ENCODE measurements at regions not wholly inside any gene's neighbourhood (a gene's known extent, or its start where the extent isn't known, plus 50 kb on each side); places are given as distances from the start of the nearest gene placed in this dataset.

- Histone ChIP-seq H3K27me3 (replicated peaks; ENCODE audit: control insufficient read depth, insufficient read depth, low read length) (no peaks in the 10 kb centered on the region), H3K9ac (ENCODE audit: low read length) (no peak overlapping the region), H3K4me3 (ENCODE audit: low read length) (no peak overlapping the region), H3K9me3 (ENCODE audit: control insufficient read depth, low read length) (no peaks in the 10 kb centered on the region), H3K4me1 (ENCODE audit: control insufficient read depth, insufficient read depth, low read length) (no peaks in the 10 kb centered on the region), H3K36me3 (ENCODE audit: control insufficient read depth, insufficient read depth, low read length, severe bottlenecking) (no peaks in the 10 kb centered on the region)
- DNase-seq (ENCODE audit: low read depth): no peak
Observed at GRCh38 chr11:42249401-42249800, 789.9 kb upstream of the LRRC4C start.

GRCh38 chr11:42249956-42250355 is 790.5 kb upstream of the LRRC4C start:
- DNase-seq (ENCODE audit: low read depth): no peak
- H3K4me1 ChIP-seq (ENCODE audit: control insufficient read depth, insufficient read depth, low read length): no peaks in the 10 kb centered on the region
- no peaks in the 10 kb centered on the region for H3K36me3 ChIP-seq (ENCODE audit: control insufficient read depth, insufficient read depth, low read length, severe bottlenecking)
- no peak overlapping the region for H3K4me3 ChIP-seq (ENCODE audit: low read length)
- H3K9me3 ChIP-seq (ENCODE audit: control insufficient read depth, low read length): no peaks in the 10 kb centered on the region
- H3K27me3 ChIP-seq (replicated peaks; ENCODE audit: control insufficient read depth, insufficient read depth, low read length): no peaks in the 10 kb centered on the region
- H3K9ac ChIP-seq (ENCODE audit: low read length): no peak overlapping the region

GRCh38 chr11:42251984-42252383 is 792.5 kb upstream of the LRRC4C start:
- no peak overlapping the region for H3K9ac ChIP-seq (ENCODE audit: low read length)
- DNase-seq (ENCODE audit: low read depth): no peak
- H3K4me1 ChIP-seq (ENCODE audit: control insufficient read depth, insufficient read depth, low read length): peaks cover 1% of the 10 kb centered on the region
- no peaks in the 10 kb centered on the region for H3K9me3 ChIP-seq (ENCODE audit: control insufficient read depth, low read length)
- no peaks in the 10 kb centered on the region for H3K36me3 ChIP-seq (ENCODE audit: control insufficient read depth, insufficient read depth, low read length, severe bottlenecking)
- no peaks in the 10 kb centered on the region for H3K27me3 ChIP-seq (replicated peaks; ENCODE audit: control insufficient read depth, insufficient read depth, low read length)
- no peak overlapping the region for H3K4me3 ChIP-seq (ENCODE audit: low read length)

GRCh38 chr11:42253156-42253555 is 793.7 kb upstream of the LRRC4C start:
- peaks cover 9% of the 10 kb centered on the region for H3K4me1 ChIP-seq (ENCODE audit: control insufficient read depth, insufficient read depth, low read length)
- H3K36me3 ChIP-seq (ENCODE audit: control insufficient read depth, insufficient read depth, low read length, severe bottlenecking): no peaks in the 10 kb centered on the region
- no peak overlapping the region for H3K4me3 ChIP-seq (ENCODE audit: low read length)
- H3K9me3 ChIP-seq (ENCODE audit: control insufficient read depth, low read length): no peaks in the 10 kb centered on the region
- no peak for DNase-seq (ENCODE audit: low read depth)
- no peak overlapping the region for H3K9ac ChIP-seq (ENCODE audit: low read length)
- H3K27me3 ChIP-seq (replicated peaks; ENCODE audit: control insufficient read depth, insufficient read depth, low read length): no peaks in the 10 kb centered on the region

GRCh38 chr11:42255906-42256305 is 796.5 kb upstream of the LRRC4C start:
- no peaks in the 10 kb centered on the region for H3K27me3 ChIP-seq (replicated peaks; ENCODE audit: control insufficient read depth, insufficient read depth, low read length)
- no peak overlapping the region for H3K9ac ChIP-seq (ENCODE audit: low read length)
- H3K36me3 ChIP-seq (ENCODE audit: control insufficient read depth, insufficient read depth, low read length, severe bottlenecking): no peaks in the 10 kb centered on the region
- H3K9me3 ChIP-seq (ENCODE audit: control insufficient read depth, low read length): no peaks in the 10 kb centered on the region
- H3K4me1 ChIP-seq (ENCODE audit: control insufficient read depth, insufficient read depth, low read length): peaks cover 9% of the 10 kb centered on the region
- H3K4me3 ChIP-seq (ENCODE audit: low read length): no peak overlapping the region
- DNase-seq (ENCODE audit: low read depth): no peak

- H3K9ac ChIP-seq (ENCODE audit: low read length): no peak overlapping the region
- DNase-seq (ENCODE audit: low read depth): no peak
- H3K4me3 ChIP-seq (ENCODE audit: low read length): no peak overlapping the region
- H3K27me3 ChIP-seq (replicated peaks; ENCODE audit: control insufficient read depth, insufficient read depth, low read length): no peaks in the 10 kb centered on the region
- peaks cover 9% of the 10 kb centered on the region for H3K4me1 ChIP-seq (ENCODE audit: control insufficient read depth, insufficient read depth, low read length)
- H3K36me3 ChIP-seq (ENCODE audit: control insufficient read depth, insufficient read depth, low read length, severe bottlenecking): no peaks in the 10 kb centered on the region
- H3K9me3 ChIP-seq (ENCODE audit: control insufficient read depth, low read length): no peaks in the 10 kb centered on the region
Observed at GRCh38 chr11:42257534-42257933, 798.1 kb upstream of the LRRC4C start.

- H3K27me3 ChIP-seq (replicated peaks; ENCODE audit: control insufficient read depth, insufficient read depth, low read length): no peaks in the 10 kb centered on the region
- no peak overlapping the region for H3K9ac ChIP-seq (ENCODE audit: low read length)
- no peaks in the 10 kb centered on the region for H3K9me3 ChIP-seq (ENCODE audit: control insufficient read depth, low read length)
- no peaks in the 10 kb centered on the region for H3K4me1 ChIP-seq (ENCODE audit: control insufficient read depth, insufficient read depth, low read length)
- no peak overlapping the region for H3K4me3 ChIP-seq (ENCODE audit: low read length)
- DNase-seq (ENCODE audit: low read depth): no peak
- no peaks in the 10 kb centered on the region for H3K36me3 ChIP-seq (ENCODE audit: control insufficient read depth, insufficient read depth, low read length, severe bottlenecking)
Observed at GRCh38 chr11:42265072-42265471, 805.6 kb upstream of the LRRC4C start.

GRCh38 chr11:42271306-42271705 is 811.9 kb upstream of the LRRC4C start:
- Histone ChIP-seq H3K36me3 (ENCODE audit: control insufficient read depth, insufficient read depth, low read length, severe bottlenecking) (no peaks in the 10 kb centered on the region), H3K27me3 (replicated peaks; ENCODE audit: control insufficient read depth, insufficient read depth, low read length) (no peaks in the 10 kb centered on the region), H3K4me3 (ENCODE audit: low read length) (peak overlapping the region; percentile 38), H3K9ac (ENCODE audit: low read length) (no peak overlapping the region), H3K9me3 (ENCODE audit: control insufficient read depth, low read length) (peaks cover 15% of the 10 kb centered on the region), H3K4me1 (ENCODE audit: control insufficient read depth, insufficient read depth, low read length) (peaks cover 3% of the 10 kb centered on the region)
- no peak for DNase-seq (ENCODE audit: low read depth)

GRCh38 chr11:42273977-42274376 is 814.5 kb upstream of the LRRC4C start:
- H3K36me3 ChIP-seq (ENCODE audit: control insufficient read depth, insufficient read depth, low read length, severe bottlenecking): no peaks in the 10 kb centered on the region
- DNase-seq (ENCODE audit: low read depth): no peak

GRCh38 chr11:42296910-42297309 is 837.5 kb upstream of the LRRC4C start:
- Histone ChIP-seq H3K27me3 (replicated peaks; ENCODE audit: control insufficient read depth, insufficient read depth, low read length) (no peaks in the 10 kb centered on the region), H3K9me3 (ENCODE audit: control insufficient read depth, low read length) (peaks cover 8% of the 10 kb centered on the region), H3K9ac (ENCODE audit: low read length) (no peak overlapping the region), H3K4me1 (ENCODE audit: control insufficient read depth, insufficient read depth, low read length) (no peaks in the 10 kb centered on the region), H3K4me3 (ENCODE audit: low read length) (no peak overlapping the region), H3K36me3 (ENCODE audit: control insufficient read depth, insufficient read depth, low read length, severe bottlenecking) (no peaks in the 10 kb centered on the region)
- no peak for DNase-seq (ENCODE audit: low read depth)

More at GRCh38 chr11:42273977-42274376, 814.5 kb upstream of the LRRC4C start:
- Histone ChIP-seq H3K4me3 (ENCODE audit: low read length) (no peak overlapping the region), H3K4me1 (ENCODE audit: control insufficient read depth, insufficient read depth, low read length) (peaks cover 3% of the 10 kb centered on the region), H3K27me3 (replicated peaks; ENCODE audit: control insufficient read depth, insufficient read depth, low read length) (no peaks in the 10 kb centered on the region), H3K9ac (ENCODE audit: low read length) (no peak overlapping the region), H3K9me3 (ENCODE audit: control insufficient read depth, low read length) (peaks cover 15% of the 10 kb centered on the region)

GRCh38 chr11:42299780-42300179 is 840.3 kb upstream of the LRRC4C start:
- no peak for DNase-seq (ENCODE audit: low read depth)
- H3K9ac ChIP-seq (ENCODE audit: low read length): no peak overlapping the region
- peaks cover 8% of the 10 kb centered on the region for H3K9me3 ChIP-seq (ENCODE audit: control insufficient read depth, low read length)
- H3K27me3 ChIP-seq (replicated peaks; ENCODE audit: control insufficient read depth, insufficient read depth, low read length): no peaks in the 10 kb centered on the region
- H3K36me3 ChIP-seq (ENCODE audit: control insufficient read depth, insufficient read depth, low read length, severe bottlenecking): no peaks in the 10 kb centered on the region
- H3K4me1 ChIP-seq (ENCODE audit: control insufficient read depth, insufficient read depth, low read length): no peaks in the 10 kb centered on the region
- H3K4me3 ChIP-seq (ENCODE audit: low read length): no peak overlapping the region

GRCh38 chr11:42301777-42302176 is 842.3 kb upstream of the LRRC4C start:
- no peak for DNase-seq (ENCODE audit: low read depth)
- H3K4me3 ChIP-seq (ENCODE audit: low read length): no peak overlapping the region
- H3K4me1 ChIP-seq (ENCODE audit: control insufficient read depth, insufficient read depth, low read length): no peaks in the 10 kb centered on the region
- H3K36me3 ChIP-seq (ENCODE audit: control insufficient read depth, insufficient read depth, low read length, severe bottlenecking): no peaks in the 10 kb centered on the region
- no peaks in the 10 kb centered on the region for H3K9me3 ChIP-seq (ENCODE audit: control insufficient read depth, low read length)
- no peaks in the 10 kb centered on the region for H3K27me3 ChIP-seq (replicated peaks; ENCODE audit: control insufficient read depth, insufficient read depth, low read length)
- H3K9ac ChIP-seq (ENCODE audit: low read length): no peak overlapping the region
